Esophagus squamous epithelium (tissue), 5 donors: ENCODE measurements at regions not wholly inside any gene's neighbourhood (a gene's known extent, or its start where the extent isn't known, plus 50 kb on each side); places are given as distances from the start of the nearest gene placed in this dataset.

Experiments used
- DNase-seq: peaks from one replicate; lab custom pipeline; 2025; lab: John Stamatoyannopoulos, UW
- H3K27ac ChIP-seq, 4 donors: fragments of 200-600 bp; sonication (generic); one replicate each; pipeline ENCODE4 v1.5.1; 2016 to 2019; ENCODE audit warnings: mild to moderate bottlenecking in 1 of 4
- H3K27me3 ChIP-seq, 4 donors: fragments of 200-600 bp; sonication (generic); 1 replicate in 3 of 4; 2 replicates in 1 of 4; pipeline versions ENCODE4 v1.5.1 to v1.6.0; 2017 to 2021; ENCODE audit warnings: antibody characterized with exemption in 1 of 4
- H3K36me3 ChIP-seq, 3 donors: fragments of 200-600 bp; sonication (generic); one replicate each; pipeline ENCODE4 v1.5.1; 2016 to 2019
- H3K4me1 ChIP-seq, 3 donors: fragments of 200-600 bp; sonication (generic); one replicate each; pipeline ENCODE4 v1.5.1; 2017 to 2019
- H3K4me3 ChIP-seq, 4 donors: fragments of 200-600 bp; sonication (generic); 1 replicate in 3 of 4; 2 replicates in 1 of 4; pipeline ENCODE4 v1.5.1; 2016 to 2019; ENCODE audit warnings: mild to moderate bottlenecking in 2 of 4, moderate library complexity in 1 of 4
- H3K9me3 ChIP-seq, 3 donors: fragments of 200-600 bp; sonication (generic); one replicate each; pipeline ENCODE4 v1.5.1; 2016 to 2019
- CTCF ChIP-seq, 6 experiments: fragments of 450-650 bp in 4 of 6; fragments of 200-600 bp in 2 of 6; sonication (generic) in 2 of 6; IDR thresholded peaks; one replicate each; pipeline ENCODE4 v1.5.1; 2016 to 2019; ENCODE audit warnings: antibody characterized with exemption in 6 of 6, mild to moderate bottlenecking in 4 of 6, moderate library complexity in 4 of 6
- POLR2A ChIP-seq, 4 donors: fragments of 450-650 bp; IDR thresholded peaks; one replicate each; pipeline ENCODE4 v1.6.1; 2017; ENCODE audit warnings: antibody characterized with exemption in 4 of 4, mild to moderate bottlenecking in 4 of 4, moderate library complexity in 3 of 4
- WGBS, 2 donors: methylation state at CpG; one replicate each; pipeline ENCODE4 v1.1.5; 2018; 5-methylcytosine and 5-hydroxymethylcytosine counted together
- intact Hi-C: fragments of 100-400 bp; cut with DNase I; formaldehyde crosslinking; loops from one replicate; pipeline ENCODE4 v1.15.0; 2022
- small RNA-seq, 4 donors: library from RNA; depleted of rRNA; stranded (forward); fragments of <200 nt; gene quantifications; one replicate each; pipeline ENCODE3, GENCODE V24; 2016
- donor health status: DM: yes; HTN: yes; CAD: no.

GRCh38 chr13:57075588-57075987 is 65.1 kb upstream of the PRR20A start:
- 84 to 96% methylated on average over 2 of the region's 2 CpGs for WGBS, 2 donors
- DNase-seq = no peak

DNA sequence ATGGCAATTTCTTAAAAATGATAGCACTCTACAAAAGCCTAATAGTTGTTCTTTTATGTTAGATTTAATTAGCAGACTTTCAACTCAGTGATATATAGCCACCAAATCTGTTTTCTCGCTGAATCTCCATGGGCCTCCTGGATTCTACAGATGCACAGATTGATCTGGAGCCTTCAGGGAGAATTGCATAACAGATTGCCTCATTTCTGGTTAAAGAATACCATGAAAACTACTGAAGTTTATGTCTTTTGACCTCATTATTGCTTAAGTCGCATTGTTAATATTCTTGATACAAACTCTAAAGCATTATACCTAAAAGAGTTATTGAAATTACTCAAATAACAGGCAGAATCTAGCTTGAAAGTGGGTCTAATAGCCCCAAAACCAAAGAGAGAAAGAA is 53.7 kb upstream of the PRR20A start:
- H3K4me1 ChIP-seq = no peaks in the 10 kb centered on the region
- no peaks in the 10 kb centered on the region for H3K36me3 ChIP-seq

More at GRCh38 chr13:57075588-57075987, 65.1 kb upstream of the PRR20A start:
- Histone ChIP-seq H3K9me3 (no peaks in the 10 kb centered on the region), H3K27me3 (no peaks in the 10 kb centered on the region), H3K36me3 (no peaks in the 10 kb centered on the region), H3K27ac (no peak overlapping the region), H3K4me1 (no peaks in the 10 kb centered on the region), H3K4me3 (no peak overlapping the region)
- intact Hi-C loops = no loop called here
- TF ChIP-seq CTCF (IDR thresholded peaks at IDR 0.05) = no peak
- no peak for TF ChIP-seq POLR2A (IDR thresholded peaks at IDR 0.05)

More for the DNA sequence above, 53.7 kb upstream of the PRR20A start:
- no peak for TF ChIP-seq CTCF (IDR thresholded peaks at IDR 0.05)
- no peak for TF ChIP-seq POLR2A (IDR thresholded peaks at IDR 0.05)
- no peaks in the 10 kb centered on the region for H3K27me3 ChIP-seq
- DNase-seq = no peak
- WGBS, 2 donors = 73% methylated on average over 2 of the region's 2 CpGs
- H3K4me3 ChIP-seq = no peak overlapping the region
- no peak overlapping the region for H3K27ac ChIP-seq
- intact Hi-C loops = no loop called here
- no peaks in the 10 kb centered on the region for H3K9me3 ChIP-seq

Small RNA genes in the stretch of these regions (small RNA-seq; reads per million reads assigned to genes)
- gene MIR5007 (0 reads per million in 4 donors), gene RF02271 (0 reads per million in 4 donors)
